HG03139 (cell line): ENCODE measurements at regions not wholly inside any gene's neighbourhood (a gene's known extent, or its start where the extent isn't known, plus 50 kb on each side); places are given as distances from the start of the nearest gene placed in this dataset.
"Not testable (repeated sequence)": the region's sequence is repeated elsewhere in the genome, so short reads cannot be mapped to it uniquely, and the experiment has no call there.

Experiments used
- ATAC-seq: cut with Tn5 transposase; IDR thresholded peaks from one replicate; pipeline ENCODE4 v1.9.1; 2021; ENCODE audit not compliant: unreplicated experiment

DNA sequence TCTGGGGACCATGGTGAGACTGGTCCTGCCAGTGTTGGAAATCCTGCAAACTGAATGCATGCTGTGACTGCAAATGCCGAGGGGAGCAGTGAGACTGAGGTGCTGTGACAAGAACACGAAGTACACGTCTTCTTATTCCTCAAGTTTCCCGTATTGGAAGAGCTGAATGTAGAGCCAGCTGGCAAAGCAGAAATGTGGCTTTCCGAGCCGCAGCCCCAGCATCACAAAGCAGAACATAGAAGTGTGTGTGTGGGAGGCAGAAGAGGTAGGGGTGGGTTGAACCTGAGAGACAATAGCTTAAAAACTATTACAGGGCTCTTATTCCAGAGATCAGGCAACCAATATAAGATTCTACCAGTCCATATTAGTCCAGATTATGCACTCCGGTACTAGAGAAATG lies 98.8 kb downstream of the CARTPT start:
- ATAC-seq: no peak

- ATAC-seq: no peak
Measured at GRCh38 chr5:71821029-71821428, 102.0 kb downstream of the CARTPT start.

DNA sequence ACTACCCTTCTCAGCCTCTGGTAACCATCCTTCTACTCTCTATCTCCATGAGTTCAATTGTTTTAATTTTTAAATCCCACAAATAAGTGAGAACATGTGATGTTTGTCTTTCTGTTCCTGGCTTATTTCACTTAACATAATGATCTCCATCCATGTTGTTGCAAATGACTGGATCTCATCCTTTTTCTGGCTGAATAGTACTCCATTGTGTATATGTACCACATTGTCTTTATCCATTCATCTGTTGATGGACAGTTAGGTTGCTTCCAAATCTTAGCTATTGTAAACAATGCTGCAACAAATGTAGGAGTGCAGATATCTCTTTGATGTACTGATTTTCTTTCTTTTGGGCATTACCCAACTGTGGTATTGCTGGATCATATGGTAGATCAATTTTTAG lies 103.0 kb downstream of the CARTPT start:
- ATAC-seq: not testable (repeated sequence)

DNA sequence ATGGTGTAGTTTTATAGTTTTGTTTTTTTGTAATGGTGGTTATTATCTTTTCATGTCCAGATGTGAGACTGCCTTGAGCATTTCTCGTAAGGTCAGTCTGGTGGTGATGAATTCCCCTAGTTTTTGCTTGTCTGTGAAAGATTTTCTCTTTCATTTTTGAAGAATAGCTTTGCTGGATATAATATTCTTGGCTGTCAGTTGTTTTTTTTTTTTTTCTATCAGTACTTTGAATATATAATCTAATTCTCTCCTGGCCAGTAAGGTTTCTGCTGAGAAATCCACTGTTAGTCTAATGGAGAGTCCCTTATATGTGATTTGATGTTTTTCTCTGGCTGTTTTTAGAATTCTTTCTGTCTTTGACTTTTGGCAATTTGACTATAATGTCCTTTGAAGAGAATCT lies 106.9 kb downstream of the CARTPT start:
- no peak for ATAC-seq

- ATAC-seq: no peak
Measured at GRCh38 chr5:71828291-71829040, 109.4 kb downstream of the CARTPT start.

DNA sequence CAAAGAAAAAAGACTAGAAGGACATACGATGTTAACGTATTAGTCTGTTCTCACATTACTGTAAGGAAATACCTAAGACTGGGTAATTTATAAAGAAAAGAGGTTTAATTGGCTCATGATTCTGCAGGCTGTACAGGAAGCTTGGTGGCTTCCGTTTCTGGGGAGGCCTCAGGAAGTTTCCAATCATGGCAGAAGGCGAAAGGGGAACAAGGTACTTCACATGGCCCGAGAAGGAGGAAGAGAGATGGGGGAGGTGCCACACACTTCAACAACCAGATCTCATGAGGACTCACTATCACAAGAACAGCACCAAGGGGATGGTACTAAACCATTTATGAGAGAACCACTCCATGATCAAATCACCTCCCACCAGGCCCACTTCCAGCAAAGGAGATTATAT lies 110.1 kb downstream of the CARTPT start:
- ATAC-seq: no peak

DNA sequence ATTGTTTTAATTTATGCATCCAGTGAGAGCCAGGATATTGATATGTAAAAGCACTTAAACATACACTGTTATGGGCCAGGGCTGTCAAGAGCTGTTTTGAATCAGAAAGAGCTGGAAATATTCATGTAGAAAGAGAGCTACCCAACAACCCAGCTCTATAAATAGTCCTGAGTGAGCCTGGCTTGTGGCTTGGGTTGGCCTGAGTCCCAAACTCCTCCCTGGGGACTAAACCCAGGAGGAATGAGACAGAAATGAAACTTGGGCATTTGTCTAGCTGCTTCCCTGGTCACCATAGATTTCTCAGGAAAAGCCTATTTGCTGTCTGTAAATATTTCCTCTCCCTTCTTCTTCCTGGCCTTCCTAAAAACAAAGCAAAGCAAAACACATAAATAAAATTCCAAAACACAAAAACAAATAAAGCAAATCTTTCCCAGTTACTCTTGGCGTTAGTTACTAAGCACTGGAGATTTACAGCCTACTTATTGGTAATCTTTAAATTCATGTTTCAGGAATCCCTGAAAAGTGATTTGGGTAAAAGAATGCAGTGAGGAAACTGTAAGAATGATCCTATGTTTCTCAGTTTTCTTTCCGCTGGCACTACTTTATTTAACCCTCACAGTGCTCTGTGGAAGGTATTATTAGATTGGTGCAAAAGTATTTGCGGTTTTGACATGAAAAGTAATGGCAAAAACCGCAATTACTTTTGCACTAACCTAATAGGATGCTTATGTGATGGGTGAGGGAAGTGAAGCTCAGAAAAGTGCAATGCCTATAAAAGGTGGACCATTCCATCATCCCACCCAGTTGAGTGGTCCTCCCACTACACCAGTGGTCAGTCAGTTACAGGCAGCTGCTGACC lies 111.8 kb downstream of the CARTPT start:
- ATAC-seq: no peak

- no peak for ATAC-seq
Measured at GRCh38 chr5:71832812-71833715, 114.0 kb downstream of the CARTPT start.

DNA sequence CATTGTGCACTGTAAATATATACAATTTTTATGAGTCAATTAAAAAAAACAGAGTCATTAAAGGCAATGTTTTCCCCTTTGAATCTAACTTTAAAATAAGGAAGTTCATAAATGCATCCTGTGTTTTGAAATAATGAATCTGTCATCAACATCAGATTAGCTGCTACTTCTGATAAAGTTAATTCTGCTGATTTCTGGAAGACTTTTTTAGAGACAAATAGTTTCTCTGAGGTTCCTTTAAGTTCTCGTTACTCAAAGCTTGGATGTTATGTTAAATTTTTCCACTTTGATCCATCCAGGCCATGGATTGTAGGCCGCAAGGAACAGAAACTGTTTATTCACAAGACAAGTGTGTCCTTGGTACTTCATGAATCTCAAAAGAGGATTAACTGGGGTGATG lies 115.5 kb downstream of the CARTPT start:
- ATAC-seq: no peak

DNA sequence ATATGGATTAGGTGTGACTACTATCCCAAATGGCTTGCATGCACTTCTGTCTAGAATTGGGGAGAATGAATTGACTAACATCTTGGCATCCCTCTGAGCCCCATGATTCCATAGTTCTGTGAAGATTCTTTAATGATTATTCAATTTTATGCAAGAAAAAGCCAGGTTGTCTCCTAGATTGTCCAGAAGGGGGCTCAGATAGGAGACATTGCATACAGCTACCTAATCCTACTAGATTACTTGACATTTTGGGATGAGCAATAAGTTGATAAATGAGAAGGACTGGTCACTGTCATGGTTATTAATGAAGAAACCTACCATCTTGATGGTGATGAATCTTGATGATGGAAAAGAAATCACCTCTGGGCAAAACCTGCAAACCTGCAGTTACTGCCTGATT lies 117.0 kb downstream of the CARTPT start:
- ATAC-seq: no peak

DNA sequence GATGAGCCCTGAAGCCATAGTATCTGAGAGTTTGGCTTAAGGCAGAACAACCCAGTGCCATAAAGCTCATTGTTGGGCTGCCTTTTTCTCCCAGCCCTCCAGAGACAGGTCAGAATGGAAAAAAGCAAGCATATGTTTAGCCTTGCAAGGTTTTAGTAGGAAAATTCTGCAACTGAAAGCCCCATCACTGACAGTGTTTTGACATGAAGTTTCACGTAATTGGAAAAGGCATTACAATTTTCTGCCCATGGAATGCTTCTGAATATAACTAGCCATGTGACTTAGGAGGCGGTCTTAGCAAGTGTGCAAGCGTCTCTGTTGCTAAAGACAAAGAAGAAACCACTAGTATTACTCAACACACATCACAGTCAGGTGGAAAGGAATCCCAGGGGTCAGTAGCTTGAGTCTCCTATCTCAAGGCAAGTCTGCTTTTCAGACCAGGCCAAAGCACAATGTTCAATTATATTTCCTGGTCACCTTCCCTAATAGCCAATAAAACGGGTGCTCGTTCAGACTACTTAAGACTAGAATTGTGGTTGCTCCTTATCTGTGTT lies 117.6 kb downstream of the CARTPT start:
- no peak for ATAC-seq

- no peak for ATAC-seq
Measured at GRCh38 chr5:71838286-71838685, 119.2 kb downstream of the CARTPT start.

DNA sequence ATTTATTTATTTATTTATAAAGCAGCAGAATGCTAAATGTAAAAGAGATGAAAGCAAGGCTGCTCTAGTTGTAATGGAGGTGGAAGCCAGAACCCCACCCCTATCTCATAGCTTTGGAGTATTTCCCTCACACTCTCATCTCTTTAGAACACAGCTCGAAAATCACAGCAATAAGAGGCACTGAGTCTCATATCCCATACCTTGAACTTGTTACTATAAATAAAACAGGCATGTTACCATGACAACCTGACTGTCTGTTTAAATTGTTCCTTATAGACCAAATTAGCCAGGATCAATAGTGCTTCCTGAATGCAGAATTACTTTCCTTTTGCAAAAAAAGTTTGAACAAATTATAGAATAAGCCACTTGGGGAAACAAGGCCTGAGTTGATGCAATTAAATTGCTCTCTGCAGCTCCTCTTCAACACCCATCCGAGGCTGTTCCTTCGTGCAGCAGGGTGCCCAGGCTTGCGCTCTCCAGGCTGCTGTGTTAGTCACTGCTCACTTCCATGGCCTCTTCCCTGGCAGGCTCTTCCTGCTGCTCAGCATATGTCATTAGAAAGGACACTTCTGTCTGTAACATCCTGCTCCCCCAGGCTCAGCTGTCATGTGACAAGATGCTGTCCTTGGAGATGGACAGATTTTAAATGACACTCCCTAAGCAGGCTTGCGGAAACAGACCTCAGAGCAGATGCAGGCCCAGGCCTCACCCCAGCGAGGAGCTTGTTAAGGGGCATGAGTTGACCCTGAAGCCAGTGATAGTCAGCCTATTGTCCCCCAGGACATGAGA lies 120.2 kb downstream of the CARTPT start:
- ATAC-seq: no peak

DNA sequence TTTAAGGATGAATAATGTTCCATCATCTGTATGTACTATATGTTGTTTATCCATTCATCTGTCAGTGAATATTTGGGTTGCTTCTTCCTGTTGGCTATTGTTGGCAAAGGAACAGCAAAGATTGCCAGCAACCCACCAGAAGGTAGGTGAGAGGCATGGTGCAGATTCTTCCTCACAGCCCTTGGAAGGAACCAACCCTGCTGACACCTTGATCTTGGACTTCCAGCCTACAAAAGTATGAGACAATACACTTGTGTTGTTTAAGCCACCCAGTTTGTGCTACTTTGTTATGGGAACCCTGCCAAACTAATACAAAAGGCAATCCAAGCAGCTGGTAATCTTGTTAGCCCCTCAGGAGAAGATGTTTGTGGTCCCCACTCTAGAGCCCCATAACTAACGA lies 122.0 kb downstream of the CARTPT start:
- no peak for ATAC-seq

- no peak for ATAC-seq
Measured at GRCh38 chr5:71843111-71843510, 124.0 kb downstream of the CARTPT start.

DNA sequence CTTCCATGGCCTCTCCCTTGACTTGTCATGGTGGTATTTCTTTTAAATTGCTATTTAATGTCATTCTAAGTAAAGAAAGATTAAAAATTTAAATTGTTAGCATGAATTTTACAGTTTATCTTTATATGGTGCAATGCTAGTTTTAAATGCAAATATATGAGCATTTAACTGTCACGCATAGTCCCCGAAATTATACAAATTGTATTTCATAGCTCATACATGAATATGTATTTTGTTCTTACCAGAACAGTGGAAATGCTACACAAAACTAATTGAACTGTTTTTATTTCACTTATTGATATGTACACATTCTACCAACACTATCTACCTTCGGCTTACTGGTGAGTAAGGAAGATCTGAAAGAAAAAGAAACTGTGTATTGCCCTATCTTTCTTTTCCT lies 125.8 kb downstream of the CARTPT start:
- ATAC-seq: no peak

- no peak for ATAC-seq
Measured at GRCh38 chr5:71859515-71859914, 140.4 kb downstream of the CARTPT start.

DNA sequence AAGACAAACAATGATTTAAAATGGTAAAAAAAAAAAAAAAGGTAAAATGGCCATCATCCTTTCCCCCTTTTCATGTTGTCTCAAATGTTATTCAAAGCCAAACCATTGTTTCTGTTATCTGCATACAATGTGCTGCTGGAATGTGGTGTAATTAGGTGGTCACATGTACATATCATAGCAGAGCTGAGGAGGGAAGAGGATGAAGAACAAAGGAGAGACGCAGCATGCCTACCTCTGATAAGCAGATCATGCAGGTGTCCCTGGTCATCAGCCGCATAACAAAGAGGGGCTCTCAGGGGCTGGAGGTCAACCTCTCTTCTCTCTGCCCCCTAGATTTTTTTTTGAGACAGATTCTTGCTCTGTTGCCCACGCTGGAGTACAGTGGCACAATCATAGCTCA lies 141.0 kb downstream of the CARTPT start:
- ATAC-seq: no peak

DNA sequence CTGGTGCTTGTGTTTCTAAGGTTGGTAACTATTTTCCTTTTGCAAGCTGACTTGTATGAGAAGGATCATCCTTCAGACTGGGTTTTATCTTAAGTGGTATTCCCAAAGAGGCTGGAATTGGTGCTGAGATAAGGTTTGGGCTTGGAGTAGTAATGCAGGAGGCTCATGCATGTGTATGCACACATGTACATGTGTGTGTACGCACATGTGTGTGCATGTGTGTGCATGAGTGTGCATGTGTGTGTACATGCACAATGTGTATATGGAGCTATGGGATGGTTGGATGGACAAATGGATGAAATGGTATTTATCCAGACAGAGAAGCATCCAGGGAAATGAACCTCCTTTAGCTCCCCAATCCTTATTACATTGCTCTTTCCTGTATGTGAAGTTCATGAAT lies 142.6 kb downstream of the CARTPT start:
- no peak for ATAC-seq

- ATAC-seq: no peak
Measured at GRCh38 chr5:71862087-71862486, 143.0 kb downstream of the CARTPT start.
